ENCODE measurements at regions not wholly inside any gene's neighbourhood (a gene's known extent, or its start where the extent isn't known, plus 50 kb on each side); places are given as distances from the start of the nearest gene placed in this dataset.
"Not testable (repeated sequence)": the region's sequence is repeated elsewhere in the genome, so short reads cannot be mapped to it uniquely, and the experiment has no call there.

- no peak for DNase-seq
- Histone ChIP-seq H3K9me3 (no peaks in the 10 kb centered on the region), H3K27ac (ENCODE audit: low read length) (no peak overlapping the region), H3K4me3 (ENCODE audit: control insufficient read depth in 1 of 2, extremely low read depth in 1 of 2, low read length in 1 of 2) (no peak overlapping the region), H3K36me3 (ENCODE audit: control insufficient read depth in 2 of 2, extremely low read depth in 1 of 2, insufficient read depth in 1 of 2, low read length in 1 of 2) (no peaks in the 10 kb centered on the region), H3K4me1 (ENCODE audit: control insufficient read depth in 1 of 2, extremely low read depth in 1 of 2, insufficient read depth in 2 of 2, low read length in 2 of 2) (no peaks in the 10 kb centered on the region), H3K27me3 (replicated peaks in 1 of 2; ENCODE audit: control insufficient read depth in 2 of 2, extremely low read depth in 1 of 2, insufficient read depth in 2 of 2, low read length in 1 of 2) (no peaks in the 10 kb centered on the region)
- H3K36me3 Mint-ChIP-seq, result no peaks in the 10 kb centered on the region
- POLR2A ChIA-PET, result interaction anchor here in 1 of 2 donors (0.5 kb wide), 1 partner anchor 328 kb away, joined by 4 read pairs; no protein-coding TSS in a partner anchor
- WGBS (ENCODE audit: insufficient coverage), result no CpG with 5 or more reads among the region's 4 CpGs
- H3K4me1 Mint-ChIP-seq, result no peaks in the 10 kb centered on the region
- no peaks in the 10 kb centered on the region for H3K27me3 Mint-ChIP-seq
- H3K4me3 Mint-ChIP-seq, result no peak overlapping the region
- no peak for ATAC-seq (replicated peaks in 1 of 4)
- peaks cover 0 to 9% (median 6%) of the 10 kb centered on the region in 3 donors for H3K9me3 Mint-ChIP-seq
- H3K27ac Mint-ChIP-seq, result no peak overlapping the region
- CTCF ChIA-PET, result no interaction called here
These were observed 158.8 kb upstream of the SPRY2 start for GRCh38 chr13:80499536-80500290.

GRCh38 chr13:80498433-80498832, 157.5 kb upstream of the SPRY2 start:
- no peaks in the 10 kb centered on the region for H3K4me1 Mint-ChIP-seq
- ATAC-seq (replicated peaks in 1 of 4), result no peak
- no peaks in the 10 kb centered on the region for H3K36me3 Mint-ChIP-seq
- no peak overlapping the region for H3K4me3 Mint-ChIP-seq
- peaks cover 0 to 5% (median 2%) of the 10 kb centered on the region in 3 donors for H3K9me3 Mint-ChIP-seq
- Histone ChIP-seq H3K27ac (ENCODE audit: low read length) (no peak overlapping the region), H3K27me3 (replicated peaks in 1 of 2; ENCODE audit: control insufficient read depth in 2 of 2, extremely low read depth in 1 of 2, insufficient read depth in 2 of 2, low read length in 1 of 2) (no peaks in the 10 kb centered on the region), H3K4me1 (ENCODE audit: control insufficient read depth in 1 of 2, extremely low read depth in 1 of 2, insufficient read depth in 2 of 2, low read length in 2 of 2) (no peaks in the 10 kb centered on the region), H3K36me3 (ENCODE audit: control insufficient read depth in 2 of 2, extremely low read depth in 1 of 2, insufficient read depth in 1 of 2, low read length in 1 of 2) (no peaks in the 10 kb centered on the region), H3K9me3 (no peaks in the 10 kb centered on the region), H3K4me3 (ENCODE audit: control insufficient read depth in 1 of 2, extremely low read depth in 1 of 2, low read length in 1 of 2) (no peak overlapping the region)
- no peak for DNase-seq
- no peaks in the 10 kb centered on the region for H3K27me3 Mint-ChIP-seq
- no peak overlapping the region for H3K27ac Mint-ChIP-seq
- WGBS (ENCODE audit: insufficient coverage), result no CpG with 5 or more reads among the region's 3 CpGs
- POLR2A ChIA-PET, result no interaction called here
- CTCF ChIA-PET, result no interaction called here

- Histone ChIP-seq H3K36me3 (ENCODE audit: control insufficient read depth in 2 of 2, extremely low read depth in 1 of 2, insufficient read depth in 1 of 2, low read length in 1 of 2) (no peaks in the 10 kb centered on the region), H3K27me3 (replicated peaks in 1 of 2; ENCODE audit: control insufficient read depth in 2 of 2, extremely low read depth in 1 of 2, insufficient read depth in 2 of 2, low read length in 1 of 2) (no peaks in the 10 kb centered on the region), H3K4me1 (ENCODE audit: control insufficient read depth in 1 of 2, extremely low read depth in 1 of 2, insufficient read depth in 2 of 2, low read length in 2 of 2) (no peaks in the 10 kb centered on the region), H3K9me3 (no peaks in the 10 kb centered on the region), H3K4me3 (ENCODE audit: control insufficient read depth in 1 of 2, extremely low read depth in 1 of 2, low read length in 1 of 2) (no peak overlapping the region), H3K27ac (ENCODE audit: low read length) (no peak overlapping the region)
- 93% methylated on average over 3 of the region's 3 CpGs for WGBS (ENCODE audit: insufficient coverage)
- ChIA-PET CTCF (no interaction called here), POLR2A (no interaction called here)
- ATAC-seq (replicated peaks in 1 of 4), result no peak
- Mint-ChIP-seq H3K27ac (no peak overlapping the region), H3K9me3 (peaks cover 0 to 4% (median 2%) of the 10 kb centered on the region in 3 donors), H3K36me3 (no peaks in the 10 kb centered on the region), H3K27me3 (no peaks in the 10 kb centered on the region), H3K4me3 (no peak overlapping the region), H3K4me1 (no peaks in the 10 kb centered on the region)
- no peak for DNase-seq
These were observed 157.1 kb upstream of the SPRY2 start for GRCh38 chr13:80497978-80498377.

GRCh38 chr13:80497439-80497838, 156.5 kb upstream of the SPRY2 start:
- Mint-ChIP-seq H3K27ac (no peak overlapping the region), H3K4me1 (no peaks in the 10 kb centered on the region), H3K9me3 (peaks cover 0 to 2% (median 0%) of the 10 kb centered on the region in 3 donors), H3K4me3 (no peak overlapping the region), H3K36me3 (no peaks in the 10 kb centered on the region), H3K27me3 (no peaks in the 10 kb centered on the region)
- Histone ChIP-seq H3K27me3 (replicated peaks in 1 of 2; ENCODE audit: control insufficient read depth in 2 of 2, extremely low read depth in 1 of 2, insufficient read depth in 2 of 2, low read length in 1 of 2) (no peaks in the 10 kb centered on the region), H3K27ac (ENCODE audit: low read length) (no peak overlapping the region), H3K4me1 (ENCODE audit: control insufficient read depth in 1 of 2, extremely low read depth in 1 of 2, insufficient read depth in 2 of 2, low read length in 2 of 2) (no peaks in the 10 kb centered on the region), H3K9me3 (no peaks in the 10 kb centered on the region), H3K4me3 (ENCODE audit: control insufficient read depth in 1 of 2, extremely low read depth in 1 of 2, low read length in 1 of 2) (no peak overlapping the region), H3K36me3 (ENCODE audit: control insufficient read depth in 2 of 2, extremely low read depth in 1 of 2, insufficient read depth in 1 of 2, low read length in 1 of 2) (no peaks in the 10 kb centered on the region)
- WGBS (ENCODE audit: insufficient coverage), result no CpG with 5 or more reads among the region's 1 CpG
- ATAC-seq (replicated peaks in 1 of 4) (no peak), DNase-seq (no peak)
- CTCF ChIA-PET, result no interaction called here
- POLR2A ChIA-PET, result no interaction called here

DNA sequence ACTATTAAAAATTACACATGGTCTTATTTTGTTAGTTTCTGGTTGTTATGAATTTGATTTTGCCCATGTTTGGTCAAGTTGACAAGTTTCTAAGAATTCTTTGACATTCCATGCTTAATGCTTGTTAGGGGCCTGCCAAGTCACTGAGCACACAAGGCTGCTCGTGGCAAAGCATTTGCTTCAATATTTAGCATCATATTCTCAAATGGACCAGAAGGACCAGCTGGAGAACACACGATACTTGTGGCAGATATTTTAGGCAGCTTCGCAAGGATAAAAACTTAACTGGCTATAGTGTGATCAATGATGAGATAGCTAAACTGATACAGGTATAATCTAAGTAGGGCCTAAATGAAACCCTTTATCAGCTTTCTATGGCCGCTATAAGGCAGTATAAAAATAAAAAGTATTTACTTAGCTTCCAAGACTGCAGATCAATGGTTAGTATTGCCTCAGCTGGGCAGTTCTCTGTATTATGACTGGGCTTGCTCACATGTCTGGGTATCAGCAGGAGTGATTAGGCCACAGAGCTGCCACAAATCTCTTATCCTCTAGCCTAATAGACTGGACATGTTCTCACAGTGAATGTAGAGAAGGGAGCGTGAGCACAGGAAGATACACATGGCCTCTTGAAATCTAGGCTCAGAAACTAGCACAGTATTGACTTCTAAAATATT, 155.9 kb upstream of the SPRY2 start:
- Histone ChIP-seq H3K27ac (ENCODE audit: low read length) (no peak overlapping the region), H3K4me1 (ENCODE audit: control insufficient read depth in 1 of 2, extremely low read depth in 1 of 2, insufficient read depth in 2 of 2, low read length in 2 of 2) (no peaks in the 10 kb centered on the region), H3K36me3 (ENCODE audit: control insufficient read depth in 2 of 2, extremely low read depth in 1 of 2, insufficient read depth in 1 of 2, low read length in 1 of 2) (no peaks in the 10 kb centered on the region), H3K4me3 (ENCODE audit: control insufficient read depth in 1 of 2, extremely low read depth in 1 of 2, low read length in 1 of 2) (no peak overlapping the region), H3K27me3 (replicated peaks in 1 of 2; ENCODE audit: control insufficient read depth in 2 of 2, extremely low read depth in 1 of 2, insufficient read depth in 2 of 2, low read length in 1 of 2) (no peaks in the 10 kb centered on the region), H3K9me3 (no peaks in the 10 kb centered on the region)
- Mint-ChIP-seq H3K27me3 (no peaks in the 10 kb centered on the region), H3K4me3 (no peak overlapping the region), H3K9me3 (peaks cover 0 to 2% (median 0%) of the 10 kb centered on the region in 3 donors), H3K36me3 (no peaks in the 10 kb centered on the region), H3K27ac (no peak overlapping the region), H3K4me1 (no peaks in the 10 kb centered on the region)
- no CpG with 5 or more reads among the region's 5 CpGs for WGBS (ENCODE audit: insufficient coverage)
- ChIA-PET CTCF (no interaction called here), POLR2A (no interaction called here)
- no peak for ATAC-seq (replicated peaks in 1 of 4)
- no peak for DNase-seq

GRCh38 chr13:80490491-80490943, 149.6 kb upstream of the SPRY2 start:
- ATAC-seq (replicated peaks in 1 of 4); H3K4me1 Mint-ChIP-seq; H3K36me3 Mint-ChIP-seq; H3K4me3 Mint-ChIP-seq; H3K9me3 Mint-ChIP-seq; H3K27ac Mint-ChIP-seq; H3K4me3 ChIP-seq (ENCODE audit: control insufficient read depth in 1 of 2, extremely low read depth in 1 of 2, low read length in 1 of 2); H3K9me3 ChIP-seq; H3K27ac ChIP-seq (ENCODE audit: low read length); H3K27me3 Mint-ChIP-seq; H3K4me1 ChIP-seq (ENCODE audit: control insufficient read depth in 1 of 2, extremely low read depth in 1 of 2, insufficient read depth in 2 of 2, low read length in 2 of 2); DNase-seq; H3K27me3 ChIP-seq (replicated peaks in 1 of 2; ENCODE audit: control insufficient read depth in 2 of 2, extremely low read depth in 1 of 2, insufficient read depth in 2 of 2, low read length in 1 of 2); H3K36me3 ChIP-seq (ENCODE audit: control insufficient read depth in 2 of 2, extremely low read depth in 1 of 2, insufficient read depth in 1 of 2, low read length in 1 of 2); POLR2A ChIA-PET; CTCF ChIA-PET: not testable (repeated sequence)
- 92% methylated on average over 35 of the region's 36 CpGs for WGBS (ENCODE audit: insufficient coverage)
